ENCODE measurements at regions not wholly inside any gene's neighbourhood (a gene's known extent, or its start where the extent isn't known, plus 50 kb on each side); places are given as distances from the start of the nearest gene placed in this dataset.
"Not testable (repeated sequence)": the region's sequence is repeated elsewhere in the genome, so short reads cannot be mapped to it uniquely, and the experiment has no call there.

DNA sequence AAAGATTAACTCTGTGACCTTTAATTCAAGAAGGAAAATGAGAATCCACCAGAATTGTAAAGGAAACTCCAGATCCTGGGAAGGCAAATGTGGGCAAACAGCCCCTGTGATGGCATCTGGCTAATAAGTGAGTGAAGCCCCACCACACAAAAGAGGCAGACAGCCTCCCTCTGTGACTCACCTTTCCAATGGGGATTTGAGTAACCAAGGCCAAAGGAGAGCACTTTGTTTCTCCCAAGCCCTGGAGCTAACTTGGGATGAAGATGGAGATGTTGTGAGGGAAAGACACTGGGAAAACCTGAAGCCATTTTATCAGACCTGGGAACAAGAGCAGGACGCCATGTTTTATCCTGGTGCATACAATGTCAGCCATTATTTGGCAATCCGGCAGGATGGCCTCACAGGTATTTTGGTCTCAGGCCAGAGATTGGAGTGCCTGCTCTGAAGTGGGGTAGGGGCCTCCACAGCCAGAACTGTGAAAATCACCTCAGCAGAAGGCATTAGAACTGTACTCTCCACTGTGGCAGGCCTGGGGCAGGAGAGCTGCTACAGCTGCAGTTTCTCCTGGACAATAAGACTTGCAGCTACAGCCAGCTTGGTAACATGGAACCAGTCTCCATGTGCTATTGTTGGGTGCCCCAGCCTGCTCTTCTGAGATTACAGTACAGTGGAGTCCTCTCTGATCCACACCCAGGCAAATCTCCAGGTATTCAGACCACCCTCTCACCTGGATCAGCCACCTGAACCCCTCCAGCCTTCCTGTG, 96.6 kb upstream of the PCED1B start:
- no peak overlapping the region for H3K4me3 ChIP-seq (ENCODE audit: control insufficient read depth, low read depth, low read length)
- DNase-seq (ENCODE audit: low read depth): no peak
- TF ChIP-seq CTCF (IDR thresholded peaks at IDR 0.05; ENCODE audit: control insufficient read depth, insufficient read depth, low read depth, low read length, missing control alignments): no peak

DNA sequence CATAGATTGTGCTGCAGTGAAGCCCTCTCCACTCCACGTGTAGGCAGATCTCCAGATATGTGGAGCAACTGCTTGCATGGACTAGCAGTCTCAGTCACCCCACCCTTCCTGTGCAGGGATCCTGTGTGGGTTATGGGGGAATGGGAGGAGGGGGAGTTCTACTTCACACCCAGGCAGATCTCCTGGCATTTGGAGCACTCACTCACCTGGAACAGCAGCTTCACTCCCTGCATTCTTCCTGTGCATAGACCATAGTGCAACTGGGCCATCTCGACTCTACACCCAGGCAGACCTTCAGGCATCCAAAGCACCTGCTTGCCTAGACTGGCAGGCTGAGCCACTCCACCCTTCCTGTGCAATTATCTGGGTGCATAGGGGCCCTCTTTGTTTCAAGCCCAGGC, 96.0 kb upstream of the PCED1B start:
- no peak for TF ChIP-seq CTCF (IDR thresholded peaks at IDR 0.05; ENCODE audit: control insufficient read depth, insufficient read depth, low read depth, low read length, missing control alignments)
- no peak for DNase-seq (ENCODE audit: low read depth)
- H3K4me3 ChIP-seq (ENCODE audit: control insufficient read depth, low read depth, low read length): no peak overlapping the region

DNA sequence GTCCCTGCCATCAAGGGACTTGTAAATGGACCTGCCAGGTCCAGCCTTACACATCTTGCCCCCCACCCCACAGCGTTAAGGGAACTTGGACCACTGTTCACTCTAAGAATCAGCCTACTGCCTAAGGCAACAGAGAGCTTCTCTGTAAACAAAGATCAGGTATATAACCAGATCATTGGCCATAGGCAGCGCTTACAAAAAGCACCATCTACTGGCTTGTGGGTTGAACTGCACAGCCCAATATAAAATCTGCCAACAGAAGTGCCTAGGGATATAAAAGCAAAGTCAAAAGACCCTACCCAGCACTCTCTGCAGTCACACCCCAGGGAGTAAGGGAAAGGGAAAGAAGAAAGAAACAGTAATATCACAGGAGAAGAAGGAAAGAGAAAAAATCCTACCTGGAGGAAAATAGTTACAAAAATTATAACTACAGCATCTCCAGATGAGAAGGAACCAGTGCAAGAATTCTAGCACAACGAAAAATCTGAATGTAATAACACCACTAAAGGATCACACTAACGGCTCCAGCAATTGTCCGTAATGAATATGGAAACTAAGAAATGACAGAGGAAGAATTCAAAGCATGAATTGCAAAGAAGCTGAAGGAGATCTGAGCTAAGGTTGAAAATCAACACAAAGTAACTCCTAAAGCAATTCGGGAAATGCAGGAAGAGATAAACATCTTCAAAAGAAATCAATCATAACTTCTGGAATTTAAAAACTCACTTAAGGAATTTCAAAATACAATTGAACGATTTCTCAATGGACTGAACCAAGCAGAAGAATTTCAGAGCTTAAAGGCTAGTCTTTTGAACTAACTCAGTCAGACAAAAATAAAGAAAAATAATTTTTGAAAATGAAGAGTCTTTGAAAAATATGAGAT, 95.2 kb upstream of the PCED1B start:
- no peak for DNase-seq (ENCODE audit: low read depth)
- no peak overlapping the region for H3K4me3 ChIP-seq (ENCODE audit: control insufficient read depth, low read depth, low read length)

DNA sequence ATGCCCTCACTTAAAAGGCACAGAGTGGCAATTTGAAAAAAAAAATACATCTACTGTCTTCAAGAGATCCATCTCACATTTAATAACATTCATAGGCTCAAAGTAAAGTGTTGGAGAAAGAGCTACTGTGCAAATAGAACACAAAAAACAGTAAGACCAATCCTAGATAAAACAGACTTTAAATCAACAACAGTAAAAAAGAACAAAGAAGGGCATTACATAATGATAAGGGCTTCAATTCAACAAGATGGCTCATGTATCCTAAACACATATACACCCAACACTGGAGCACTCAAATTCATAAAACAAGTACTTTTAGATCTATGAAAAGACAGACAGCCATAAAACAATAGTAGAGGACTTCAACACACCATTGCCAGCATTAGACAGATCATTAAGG, 93.6 kb upstream of the PCED1B start:
- TF ChIP-seq CTCF (IDR thresholded peaks at IDR 0.05; ENCODE audit: control insufficient read depth, insufficient read depth, low read depth, low read length, missing control alignments): no peak
- no peak for DNase-seq (ENCODE audit: low read depth)
- H3K4me3 ChIP-seq (ENCODE audit: control insufficient read depth, low read depth, low read length): no peak overlapping the region

More for the DNA sequence above, 95.2 kb upstream of the PCED1B start:
- TF ChIP-seq CTCF (IDR thresholded peaks at IDR 0.05; ENCODE audit: control insufficient read depth, insufficient read depth, low read depth, low read length, missing control alignments): peak; percentile 87

DNA sequence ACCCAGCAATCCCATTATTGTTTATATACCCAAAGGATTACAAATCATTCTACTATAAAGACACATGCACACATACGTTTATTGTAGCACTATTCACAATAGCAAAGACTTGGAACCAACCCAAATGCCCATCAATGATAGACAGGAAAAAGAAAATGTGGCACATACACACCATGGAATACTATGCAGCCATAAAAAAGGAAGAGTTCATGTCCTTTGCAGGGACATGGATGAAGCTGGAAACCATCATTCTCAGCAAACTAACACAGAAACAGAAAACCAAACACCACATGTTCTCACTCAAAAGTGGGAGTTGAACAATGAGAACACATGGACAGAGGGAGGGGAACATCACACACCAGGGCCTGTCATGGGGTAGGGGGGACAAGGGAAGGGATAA, 91.3 kb upstream of the PCED1B start:
- not testable (repeated sequence) for H3K4me3 ChIP-seq (ENCODE audit: control insufficient read depth, low read depth, low read length)

GRCh38 chr12:46990211-46990610, 89.2 kb upstream of the PCED1B start:
- H3K4me3 ChIP-seq (ENCODE audit: control insufficient read depth, low read depth, low read length): no peak overlapping the region
- TF ChIP-seq CTCF (IDR thresholded peaks at IDR 0.05; ENCODE audit: control insufficient read depth, insufficient read depth, low read depth, low read length, missing control alignments): no peak
- DNase-seq (ENCODE audit: low read depth): no peak

More for the DNA sequence above, 91.3 kb upstream of the PCED1B start:
- DNase-seq (ENCODE audit: low read depth): not testable (repeated sequence)

DNA sequence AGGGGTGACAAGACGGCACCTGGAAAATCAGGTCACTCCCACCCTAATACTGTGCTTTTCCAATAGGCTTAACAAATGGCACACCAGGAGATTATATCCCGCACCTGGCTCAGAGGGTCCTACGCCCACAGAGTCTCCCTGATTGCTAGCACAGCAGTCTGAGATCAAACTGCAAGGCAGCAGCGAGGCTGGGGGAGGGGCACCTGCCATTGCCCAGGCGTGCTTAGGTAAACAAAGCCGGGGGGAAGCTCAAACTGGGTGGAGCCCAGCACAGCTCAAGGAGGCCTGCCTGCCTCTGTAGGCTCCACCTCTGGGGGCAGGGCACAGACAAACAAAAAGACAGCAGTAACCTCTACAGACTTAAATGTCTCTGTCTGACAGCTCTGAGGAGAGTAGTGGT, 87.4 kb upstream of the PCED1B start:
- H3K4me3 ChIP-seq (ENCODE audit: control insufficient read depth, low read depth, low read length); DNase-seq (ENCODE audit: low read depth): not testable (repeated sequence)
